OCI-LY1 (cell line): ENCODE measurements at regions not wholly inside any gene's neighbourhood (a gene's known extent, or its start where the extent isn't known, plus 50 kb on each side); places are given as distances from the start of the nearest gene placed in this dataset.

Experiments
- CTCF ChIP-seq: fragments of 200-600 bp; sonication (generic), shearing (Covaris generic); IDR thresholded peaks from 2 replicates; pipeline ENCODE4 v1.5.1; 2017; ENCODE audit warnings: mild to moderate bottlenecking, antibody characterized with exemption, low read length, moderate library complexity, mixed read lengths
- EZH2 ChIP-seq: fragments of 200-600 bp; sonication (generic), shearing (Covaris generic); IDR thresholded peaks from 2 replicates; pipeline ENCODE4 v1.8.0; 2017; ENCODE audit warnings: borderline replicate concordance, mixed run types, mild to moderate bottlenecking, antibody characterized with exemption, low read length, moderate library complexity, mixed read lengths

- TF ChIP-seq EZH2 = no peak
- no peak for TF ChIP-seq CTCF
Observed at GRCh38 chr2:107009275-107009674, 123.3 kb upstream of the ST6GAL2 start.
